MM.1S (cell line): ENCODE measurements at regions not wholly inside any gene's neighbourhood (a gene's known extent, or its start where the extent isn't known, plus 50 kb on each side); places are given as distances from the start of the nearest gene placed in this dataset.

Experiments
- DNase-seq: peaks from one replicate; pipeline ENCODE4 v3.0.0-alpha.2; 2015
- H2AFZ ChIP-seq: fragments of 300-600 bp; sonication (generic); 2 replicates; pipeline ENCODE4 v1.6.0; 2016; ENCODE audit warnings: antibody characterized with exemption, low read length
- H3F3A ChIP-seq: fragments of 300-600 bp; sonication (generic); 2 replicates; pipeline ENCODE4 v1.6.1; 2016; ENCODE audit warnings: mild to moderate bottlenecking, antibody characterized with exemption, low read length, moderate library complexity, mixed read lengths; ENCODE audit not compliant: insufficient read depth
- H3K27ac ChIP-seq: fragments of 300-600 bp; sonication (generic); 2 replicates; pipeline ENCODE4 v1.5.1; 2016; ENCODE audit warnings: mild to moderate bottlenecking, low read length
- H3K27me3 ChIP-seq: fragments of 300-600 bp; sonication (generic); replicated peaks from 2 replicates; pipeline ENCODE4 v1.6.0; 2016; ENCODE audit warnings: low read length; ENCODE audit not compliant: insufficient read depth
- H3K36me3 ChIP-seq: fragments of 300-600 bp; sonication (generic); replicated peaks from 2 replicates; pipeline ENCODE4 v1.6.1; 2016; ENCODE audit warnings: mild to moderate bottlenecking, low read length, mixed read lengths; ENCODE audit not compliant: insufficient read depth
- H3K4me1 ChIP-seq: fragments of 300-600 bp; sonication (generic); 2 replicates; pipeline ENCODE4 v1.6.1; 2016; ENCODE audit warnings: low read length, mixed read lengths
- H3K4me2 ChIP-seq: fragments of 300-600 bp; sonication (generic); 2 replicates; pipeline ENCODE4 v1.6.0; 2016; ENCODE audit warnings: low read depth, low read length
- H3K4me3 ChIP-seq: fragments of 300-600 bp; sonication (generic); 2 replicates; pipeline ENCODE4 v1.5.1; 2016; ENCODE audit warnings: low read length, mixed read lengths
- H3K79me2 ChIP-seq: fragments of 300-600 bp; sonication (generic); 2 replicates; pipeline ENCODE4 v1.6.1; 2016; ENCODE audit warnings: mixed run types, low read length, mixed read lengths
- H3K9ac ChIP-seq: fragments of 300-600 bp; sonication (generic); 2 replicates; pipeline ENCODE4 v1.6.1; 2016; ENCODE audit warnings: low read length, mixed read lengths
- H3K9me2 ChIP-seq: fragments of 300-600 bp; sonication (generic); replicated peaks from 2 replicates; pipeline ENCODE4 v1.6.1; 2016; ENCODE audit warnings: mild to moderate bottlenecking, low read length, mixed read lengths; ENCODE audit not compliant: insufficient read depth
- H3K9me3 ChIP-seq: fragments of 300-600 bp; sonication (generic); replicated peaks from 2 replicates; pipeline ENCODE4 v1.6.1; 2016; ENCODE audit warnings: mild to moderate bottlenecking, low read length, mixed read lengths; ENCODE audit not compliant: insufficient read depth
- H4K20me1 ChIP-seq: fragments of 300-600 bp; sonication (generic); 2 replicates; pipeline ENCODE4 v1.6.1; 2016; ENCODE audit warnings: mild to moderate bottlenecking, low read length, moderate library complexity, mixed read lengths; ENCODE audit not compliant: insufficient read depth
- CTCF ChIP-seq: fragments of 300-600 bp; sonication (generic); IDR thresholded peaks from 2 replicates; pipeline ENCODE4 v1.5.1; 2016; ENCODE audit warnings: antibody characterized with exemption, low read length, mixed read lengths
- EZH2 ChIP-seq: fragments of 300-600 bp; sonication (generic); optimal IDR thresholded peaks from 2 replicates; pipeline ENCODE3; 2017; ENCODE audit warnings: low read depth, mild to moderate bottlenecking, antibody characterized with exemption, low read length, mixed read lengths
- EZH2phosphoT487 ChIP-seq: fragments of 300-600 bp; sonication (generic); IDR thresholded peaks from 2 replicates; pipeline ENCODE4 v1.6.1; 2018; ENCODE audit warnings: antibody characterized with exemption, low read length

- H3F3A ChIP-seq, result no peaks in the 10 kb centered on the region
- H4K20me1 ChIP-seq, result no peaks in the 10 kb centered on the region
- H3K9ac ChIP-seq, result no peak overlapping the region
- TF ChIP-seq EZH2phosphoT487 (no peak), EZH2 (no peak), CTCF (no peak)
- no peak overlapping the region for H3K4me2 ChIP-seq
- H3K9me2 ChIP-seq, result no peaks in the 10 kb centered on the region
- H3K79me2 ChIP-seq, result no peaks in the 10 kb centered on the region
- H3K27ac ChIP-seq, result no peak overlapping the region
- no peaks in the 10 kb centered on the region for H3K36me3 ChIP-seq
- no peak for DNase-seq
- no peak overlapping the region for H2AFZ ChIP-seq
- no peaks in the 10 kb centered on the region for H3K27me3 ChIP-seq
- no peaks in the 10 kb centered on the region for H3K4me1 ChIP-seq
- H3K4me3 ChIP-seq, result no peak overlapping the region
- no peaks in the 10 kb centered on the region for H3K9me3 ChIP-seq
These were observed 55.2 kb upstream of the GNG12 start for GRCh38 chr1:67888216-67889106.

GRCh38 chr1:67887146-67887545, 53.9 kb upstream of the GNG12 start:
- DNase-seq, result no peak
- H3F3A ChIP-seq, result no peaks in the 10 kb centered on the region
- H3K4me1 ChIP-seq, result no peaks in the 10 kb centered on the region
- no peaks in the 10 kb centered on the region for H3K79me2 ChIP-seq
- no peak overlapping the region for H3K4me3 ChIP-seq
- TF ChIP-seq EZH2phosphoT487, result no peak
- no peak for TF ChIP-seq CTCF
- TF ChIP-seq EZH2, result no peak
- H3K36me3 ChIP-seq, result no peaks in the 10 kb centered on the region
- H3K4me2 ChIP-seq, result no peak overlapping the region
- no peaks in the 10 kb centered on the region for H3K27me3 ChIP-seq
- no peak overlapping the region for H3K9ac ChIP-seq
- no peak overlapping the region for H3K27ac ChIP-seq
- H3K9me2 ChIP-seq, result no peaks in the 10 kb centered on the region
- no peaks in the 10 kb centered on the region for H4K20me1 ChIP-seq
- H2AFZ ChIP-seq, result no peak overlapping the region
- no peaks in the 10 kb centered on the region for H3K9me3 ChIP-seq

GRCh38 chr1:67886076-67886475, 52.8 kb upstream of the GNG12 start:
- Histone ChIP-seq H3F3A (no peaks in the 10 kb centered on the region), H3K36me3 (no peaks in the 10 kb centered on the region), H3K9me3 (no peaks in the 10 kb centered on the region), H3K4me1 (no peaks in the 10 kb centered on the region), H3K27me3 (no peaks in the 10 kb centered on the region), H3K9me2 (no peaks in the 10 kb centered on the region), H4K20me1 (no peaks in the 10 kb centered on the region), H3K9ac (no peak overlapping the region), H2AFZ (no peak overlapping the region), H3K4me2 (no peak overlapping the region), H3K27ac (no peak overlapping the region), H3K4me3 (no peak overlapping the region), H3K79me2 (no peaks in the 10 kb centered on the region)
- no peak for TF ChIP-seq EZH2
- no peak for TF ChIP-seq EZH2phosphoT487
- no peak for TF ChIP-seq CTCF
- DNase-seq, result no peak
